Astrocyte (in vitro differentiated cells and primary cell): ENCODE measurements at regions not wholly inside any gene's neighbourhood (a gene's known extent, or its start where the extent isn't known, plus 50 kb on each side); places are given as distances from the start of the nearest gene placed in this dataset.

Source experiments
- DNase-seq: peaks from one replicate; pipeline ENCODE4 v3.0.0-alpha.2; 2010; ENCODE audit warnings: low read depth
- FAIRE-seq: peaks from 2 replicates; lab custom pipeline; 2011; peaks lifted over from hg19 to GRCh38; lab: Jason Lieb, UNC
- H2AFZ ChIP-seq: 2 replicates; pipeline ENCODE4 v1.6.0; 2012; ENCODE audit warnings: low read depth, low read length, inconsistent platforms
- H3K27ac ChIP-seq: 2 replicates; pipeline ENCODE4 v1.5.1; 2011; ENCODE audit warnings: low read depth, low read length, inconsistent platforms
- H3K27me3 ChIP-seq: 2 replicates; pipeline ENCODE4 v1.6.0; 2011; ENCODE audit warnings: low read length, inconsistent platforms; ENCODE audit not compliant: insufficient read depth
- H3K36me3 ChIP-seq: 2 replicates; pipeline ENCODE4 v1.5.1; 2011; ENCODE audit warnings: low read length, inconsistent platforms; ENCODE audit not compliant: insufficient read depth
- H3K4me1 ChIP-seq: 2 replicates; pipeline ENCODE4 v1.5.1; 2011; ENCODE audit warnings: low read length, inconsistent platforms; ENCODE audit not compliant: insufficient read depth
- H3K4me2 ChIP-seq: 2 replicates; pipeline ENCODE4 v1.6.0; 2012; ENCODE audit warnings: low read length, inconsistent platforms
- H3K4me3 ChIP-seq: 2 replicates; pipeline ENCODE4 v1.5.1; 2011; ENCODE audit warnings: low read depth, mild to moderate bottlenecking, low read length, inconsistent platforms; ENCODE audit not compliant: insufficient read depth
- H3K79me2 ChIP-seq: 2 replicates; pipeline ENCODE4 v1.6.0; 2012; ENCODE audit warnings: mild to moderate bottlenecking, low read length, inconsistent platforms; ENCODE audit not compliant: insufficient read depth
- H3K9ac ChIP-seq: 2 replicates; pipeline ENCODE4 v1.6.0; 2012; ENCODE audit warnings: mild to moderate bottlenecking, low read length, inconsistent platforms
- H3K9me3 ChIP-seq: 2 replicates; pipeline ENCODE4 v1.5.1; 2012; ENCODE audit warnings: low read depth, mild to moderate bottlenecking, low read length, inconsistent platforms; ENCODE audit not compliant: insufficient read depth
- H4K20me1 ChIP-seq: 2 replicates; pipeline ENCODE4 v1.6.0; 2012; ENCODE audit warnings: low read length, inconsistent platforms; ENCODE audit not compliant: insufficient read depth
- H3K27ac Mint-ChIP-seq: one replicate; pipeline ENCODE4 v1.8.0; 2021; ENCODE audit warnings: mild to moderate bottlenecking, mixed read lengths; ENCODE audit not compliant: unreplicated experiment
- H3K27me3 Mint-ChIP-seq: one replicate; pipeline ENCODE4 v1.8.0; 2021; ENCODE audit warnings: low read depth, mixed read lengths; ENCODE audit not compliant: unreplicated experiment
- H3K36me3 Mint-ChIP-seq: one replicate; pipeline ENCODE4 v1.8.0; 2021; ENCODE audit warnings: low read depth, mixed read lengths; ENCODE audit not compliant: unreplicated experiment
- H3K4me1 Mint-ChIP-seq: one replicate; pipeline ENCODE4 v1.8.0; 2021; ENCODE audit warnings: low read depth, mixed read lengths; ENCODE audit not compliant: unreplicated experiment
- H3K4me3 Mint-ChIP-seq: one replicate; pipeline ENCODE4 v1.8.0; 2021; ENCODE audit warnings: mild to moderate bottlenecking, moderate library complexity, mixed read lengths; ENCODE audit not compliant: unreplicated experiment
- H3K9me3 Mint-ChIP-seq: one replicate; pipeline ENCODE4 v1.8.0; 2021; ENCODE audit warnings: mild to moderate bottlenecking, mixed read lengths; ENCODE audit not compliant: unreplicated experiment
- CTCF ChIP-seq: IDR thresholded peaks from 2 replicates; pipeline ENCODE4 v1.5.1; 2011; ENCODE audit warnings: low read depth, mild to moderate bottlenecking, inconsistent platforms, low read length, moderate library complexity; ENCODE audit not compliant: insufficient read depth
- EZH2 ChIP-seq: IDR thresholded peaks from 2 replicates; pipeline ENCODE4 v1.6.1; 2012; ENCODE audit warnings: mild to moderate bottlenecking, low read length, inconsistent platforms; ENCODE audit not compliant: insufficient read depth

GRCh38 chr12:125983784-125984500, 918.7 kb downstream of the AACS start:
- H3K4me1 ChIP-seq: peaks cover 5% of the 10 kb centered on the region
- H3K9me3 ChIP-seq: no peaks in the 10 kb centered on the region
- H3K4me1 Mint-ChIP-seq: no peaks in the 10 kb centered on the region
- no peak overlapping the region for H3K4me3 Mint-ChIP-seq
- H3K27ac ChIP-seq: peak overlapping the region; percentile 49
- FAIRE-seq (no peak), DNase-seq (peak; percentile 29)
- no peaks in the 10 kb centered on the region for H3K27me3 ChIP-seq
- no peaks in the 10 kb centered on the region for H3K27me3 Mint-ChIP-seq
- H2AFZ ChIP-seq: peak overlapping the region; percentile 89
- no peaks in the 10 kb centered on the region for H3K79me2 ChIP-seq
- peak overlapping the region; percentile 89 for H3K4me2 ChIP-seq
- peaks cover 12% of the 10 kb centered on the region for H3K9me3 Mint-ChIP-seq
- H4K20me1 ChIP-seq: no peaks in the 10 kb centered on the region
- no peaks in the 10 kb centered on the region for H3K36me3 ChIP-seq
- no peak for TF ChIP-seq EZH2
- TF ChIP-seq CTCF: no peak
- no peaks in the 10 kb centered on the region for H3K36me3 Mint-ChIP-seq
- no peak overlapping the region for H3K27ac Mint-ChIP-seq
- H3K9ac ChIP-seq: peak overlapping the region; percentile 75
- peak overlapping the region; percentile 66 for H3K4me3 ChIP-seq

- Mint-ChIP-seq H3K4me3 (no peak overlapping the region), H3K36me3 (no peaks in the 10 kb centered on the region), H3K9me3 (peaks cover 7% of the 10 kb centered on the region), H3K27me3 (no peaks in the 10 kb centered on the region), H3K4me1 (no peaks in the 10 kb centered on the region), H3K27ac (no peak overlapping the region)
- H3K27me3 ChIP-seq: no peaks in the 10 kb centered on the region
- TF ChIP-seq EZH2 (no peak), CTCF (no peak)
- DNase-seq (no peak), FAIRE-seq (no peak)
- H3K4me1 ChIP-seq: peaks cover 5% of the 10 kb centered on the region
- no peak overlapping the region for H3K9ac ChIP-seq
- H3K9me3 ChIP-seq: no peaks in the 10 kb centered on the region
- no peak overlapping the region for H2AFZ ChIP-seq
- H3K4me2 ChIP-seq: no peak overlapping the region
- H3K79me2 ChIP-seq: no peaks in the 10 kb centered on the region
- H3K4me3 ChIP-seq: no peak overlapping the region
- H4K20me1 ChIP-seq: no peaks in the 10 kb centered on the region
- H3K36me3 ChIP-seq: no peaks in the 10 kb centered on the region
- no peak overlapping the region for H3K27ac ChIP-seq
Observed at GRCh38 chr12:125988545-125988944, 923.3 kb downstream of the AACS start.

- DNase-seq (no peak), FAIRE-seq (no peak)
- Histone ChIP-seq H2AFZ (no peak overlapping the region), H3K79me2 (no peaks in the 10 kb centered on the region), H3K4me1 (no peaks in the 10 kb centered on the region), H3K4me2 (no peak overlapping the region), H3K36me3 (no peaks in the 10 kb centered on the region), H3K9ac (no peak overlapping the region), H3K9me3 (no peaks in the 10 kb centered on the region), H3K4me3 (no peak overlapping the region), H3K27ac (no peak overlapping the region), H3K27me3 (no peaks in the 10 kb centered on the region), H4K20me1 (no peaks in the 10 kb centered on the region)
- H3K36me3 Mint-ChIP-seq: no peaks in the 10 kb centered on the region
- peaks cover 7% of the 10 kb centered on the region for H3K9me3 Mint-ChIP-seq
- H3K27ac Mint-ChIP-seq: no peak overlapping the region
- no peak overlapping the region for H3K4me3 Mint-ChIP-seq
- H3K4me1 Mint-ChIP-seq: no peaks in the 10 kb centered on the region
- TF ChIP-seq CTCF (no peak), EZH2 (no peak)
- no peaks in the 10 kb centered on the region for H3K27me3 Mint-ChIP-seq
Observed at GRCh38 chr12:125989696-125990095, 924.5 kb downstream of the AACS start.
